ENCODE measurements at regions not wholly inside any gene's neighbourhood (a gene's known extent, or its start where the extent isn't known, plus 50 kb on each side); places are given as distances from the start of the nearest gene placed in this dataset.
"Not testable (repeated sequence)": the region's sequence is repeated elsewhere in the genome, so short reads cannot be mapped to it uniquely, and the experiment has no call there.

GRCh38 chr4:177494791-177495190 lies 52.6 kb upstream of the AGA start:
- DNase-seq (ENCODE audit: low read depth, low spot score) (no peak), FAIRE-seq (no peak), ATAC-seq (no peak)
- Histone ChIP-seq H3K9me3 (replicated peaks; ENCODE audit: control insufficient read depth, insufficient read depth, low read length) (no peaks in the 10 kb centered on the region), H3K4me2 (ENCODE audit: control insufficient read depth, insufficient read depth) (no peak overlapping the region), H2AFZ (ENCODE audit: control insufficient read depth, low read depth, low read length) (no peak overlapping the region), H3K4me3 (no peak overlapping the region), H3K27me3 (replicated peaks in 1 of 2; ENCODE audit: control insufficient read depth in 2 of 2, insufficient read depth in 2 of 2, low read length in 1 of 2) (no peaks in the 10 kb centered on the region), H3K27ac (ENCODE audit: control insufficient read depth, insufficient read depth) (no peak overlapping the region), H3K4me1 (ENCODE audit: control insufficient read depth, insufficient read depth, low read length) (no peaks in the 10 kb centered on the region), H3K9ac (ENCODE audit: control insufficient read depth, insufficient read depth, low read length) (no peak overlapping the region), H3K36me3 (ENCODE audit: control insufficient read depth in 2 of 2, insufficient read depth in 2 of 2, low read length in 1 of 2) (no peaks in the 10 kb centered on the region), H4K20me1 (ENCODE audit: control insufficient read depth, insufficient read depth) (no peaks in the 10 kb centered on the region), H3K79me2 (ENCODE audit: control insufficient read depth, insufficient read depth, low read length) (no peaks in the 10 kb centered on the region)
- WGBS (ENCODE audit: insufficient coverage, insufficient replicate concordance, low lambda C conversion rate, missing lambda C conversion rate): 78% methylated on average over 2 of the region's 2 CpGs
- SMC1A ChIA-PET (ENCODE audit: uncharacterized antibody, unreplicated experiment): no interaction called here
- in situ Hi-C loops (cut with MboI): no loop called here
- RAD21 ChIA-PET (ENCODE audit: unreplicated experiment): no interaction called here
- BruUV-seq (replicated peaks): no TSS peak
- CTCF ChIA-PET: no interaction called here
- intact Hi-C loops (cut with micrococcal nuclease; ENCODE audit: unreplicated experiment): no loop called here
- POLR2A ChIA-PET: no interaction called here
- no peak for TF ChIP-seq NR2C1 (IDR thresholded peaks at IDR 0.05)
- TF ChIP-seq ZNF24 (IDR thresholded peaks at IDR 0.05): no peak
- no peak for TF ChIP-seq IRF3 (IDR thresholded peaks at IDR 0.05)
- TF ChIP-seq ZSCAN29 (IDR thresholded peaks at IDR 0.05): no peak
- TF ChIP-seq MAX (IDR thresholded peaks at IDR 0.05; ENCODE audit: low read depth, low read length): no peak
- TF ChIP-seq ZBTB11 (CRISPR knock-in tag; IDR thresholded peaks at IDR 0.05): no peak
- no peak for TF ChIP-seq YBX1 (IDR thresholded peaks at IDR 0.05)
- no peak for TF ChIP-seq HDAC6 (IDR thresholded peaks at IDR 0.05; ENCODE audit: unreplicated experiment)
- no peak for TF ChIP-seq NFYB (IDR thresholded peaks at IDR 0.05; ENCODE audit: insufficient read depth, low read depth, low read length)
- no peak for TF ChIP-seq NBN (IDR thresholded peaks at IDR 0.05)
- TF ChIP-seq RELB (IDR thresholded peaks at IDR 0.05; ENCODE audit: low read depth): no peak
- no peak for TF ChIP-seq TCF7 (IDR thresholded peaks at IDR 0.05; ENCODE audit: borderline replicate concordance)
- no peak for TF ChIP-seq SMAD1 (IDR thresholded peaks at IDR 0.05; ENCODE audit: low read depth, partially characterized antibody)

GRCh38 chr4:177495626-177496025 lies 53.4 kb upstream of the AGA start:
- H3K9me3 ChIP-seq (replicated peaks; ENCODE audit: control insufficient read depth, insufficient read depth, low read length); H3K9ac ChIP-seq (ENCODE audit: control insufficient read depth, insufficient read depth, low read length); H3K27ac ChIP-seq (ENCODE audit: control insufficient read depth, insufficient read depth); DNase-seq (ENCODE audit: low read depth, low spot score); H3K36me3 ChIP-seq (ENCODE audit: control insufficient read depth in 2 of 2, insufficient read depth in 2 of 2, low read length in 1 of 2); H3K4me2 ChIP-seq (ENCODE audit: control insufficient read depth, insufficient read depth); H3K4me1 ChIP-seq (ENCODE audit: control insufficient read depth, insufficient read depth, low read length); BruUV-seq (replicated peaks); SMC1A ChIA-PET (ENCODE audit: uncharacterized antibody, unreplicated experiment); H2AFZ ChIP-seq (ENCODE audit: control insufficient read depth, low read depth, low read length); POLR2A ChIA-PET; CTCF ChIA-PET; H3K27me3 ChIP-seq (replicated peaks in 1 of 2; ENCODE audit: control insufficient read depth in 2 of 2, insufficient read depth in 2 of 2, low read length in 1 of 2); in situ Hi-C loops (cut with MboI); intact Hi-C loops (cut with micrococcal nuclease; ENCODE audit: unreplicated experiment); RAD21 ChIA-PET (ENCODE audit: unreplicated experiment); H3K4me3 ChIP-seq; H3K79me2 ChIP-seq (ENCODE audit: control insufficient read depth, insufficient read depth, low read length); H4K20me1 ChIP-seq (ENCODE audit: control insufficient read depth, insufficient read depth); ATAC-seq; FAIRE-seq: not testable (repeated sequence)
- WGBS (ENCODE audit: insufficient coverage, insufficient replicate concordance, low lambda C conversion rate, missing lambda C conversion rate): 100% methylated on average over 2 of the region's 27 CpGs

Measured in GM12878 (cell line).